GM19455 (cell line): ENCODE measurements at regions not wholly inside any gene's neighbourhood (a gene's known extent, or its start where the extent isn't known, plus 50 kb on each side); places are given as distances from the start of the nearest gene placed in this dataset.

Experiments
- ATAC-seq: cut with Tn5 transposase; IDR thresholded peaks from one replicate; pipeline ENCODE4 v1.9.1; 2021; ENCODE audit not compliant: unreplicated experiment

DNA sequence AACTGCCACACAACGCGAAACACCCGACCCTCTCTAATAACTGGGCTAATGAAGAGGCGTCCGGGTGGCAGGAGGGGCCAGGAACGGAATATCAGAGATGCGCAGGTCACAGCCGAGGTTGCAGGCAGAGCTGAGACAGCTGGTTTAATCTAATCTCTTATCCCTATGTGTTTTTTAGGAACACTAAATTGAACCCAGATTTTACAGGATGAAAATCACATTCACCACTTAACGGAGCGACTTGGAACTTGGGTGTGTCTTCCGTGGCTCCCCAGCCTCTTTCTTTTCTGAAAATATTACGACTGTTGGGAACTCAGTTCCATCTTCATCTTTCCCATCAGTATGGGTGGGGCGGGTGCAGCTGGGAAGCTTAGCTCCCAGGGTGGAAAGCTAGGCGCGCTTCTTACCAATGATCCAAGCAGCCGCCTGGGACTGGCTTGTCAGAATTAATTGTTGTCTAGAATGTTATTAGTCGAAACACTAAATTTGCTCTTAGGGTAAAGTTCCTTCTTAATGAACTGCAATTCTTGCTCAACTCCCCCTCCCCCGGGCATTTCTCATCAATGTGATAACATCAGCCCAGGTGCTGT is 92.5 kb downstream of the IRX2 start:
- no peak for ATAC-seq

DNA sequence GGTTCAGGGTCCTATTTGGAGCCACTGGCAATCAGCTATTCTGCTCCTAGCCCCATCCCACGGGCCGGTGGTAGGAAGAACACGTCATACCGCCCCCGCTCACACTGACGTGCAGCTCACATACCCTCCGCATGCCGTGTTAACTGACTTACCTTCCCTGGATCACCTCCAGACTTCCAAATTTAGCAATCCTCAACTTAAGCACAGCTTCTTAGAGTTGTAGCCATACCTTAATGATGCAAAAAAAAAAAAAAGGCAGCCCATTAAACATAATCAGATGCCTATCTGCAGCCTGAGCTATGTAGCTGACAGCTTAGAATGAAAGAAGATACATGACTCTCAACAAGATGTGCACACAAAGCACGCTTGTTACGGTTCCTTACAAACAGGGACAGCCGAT is 93.0 kb downstream of the IRX2 start:
- no peak for ATAC-seq

DNA sequence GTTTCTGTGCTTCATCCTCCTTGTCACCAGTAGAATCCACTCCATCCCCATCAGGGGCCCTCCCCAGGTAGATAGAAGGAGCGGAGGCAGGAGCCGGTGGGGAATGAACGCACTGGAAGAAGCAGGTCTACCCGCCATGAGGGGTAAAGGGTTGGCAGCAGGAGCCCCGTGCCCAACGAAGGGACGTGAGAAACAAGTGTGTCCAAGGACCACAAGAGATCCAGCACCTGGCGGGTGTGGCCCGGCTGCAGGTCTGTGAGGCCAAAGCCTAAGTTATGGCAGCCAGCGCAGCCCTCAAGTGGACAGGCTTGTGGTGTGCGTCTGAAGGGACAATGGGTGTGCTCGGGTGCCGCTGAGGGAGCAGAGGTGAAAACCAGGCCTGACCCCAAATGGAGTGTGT is 94.3 kb downstream of the IRX2 start:
- ATAC-seq = no peak

DNA sequence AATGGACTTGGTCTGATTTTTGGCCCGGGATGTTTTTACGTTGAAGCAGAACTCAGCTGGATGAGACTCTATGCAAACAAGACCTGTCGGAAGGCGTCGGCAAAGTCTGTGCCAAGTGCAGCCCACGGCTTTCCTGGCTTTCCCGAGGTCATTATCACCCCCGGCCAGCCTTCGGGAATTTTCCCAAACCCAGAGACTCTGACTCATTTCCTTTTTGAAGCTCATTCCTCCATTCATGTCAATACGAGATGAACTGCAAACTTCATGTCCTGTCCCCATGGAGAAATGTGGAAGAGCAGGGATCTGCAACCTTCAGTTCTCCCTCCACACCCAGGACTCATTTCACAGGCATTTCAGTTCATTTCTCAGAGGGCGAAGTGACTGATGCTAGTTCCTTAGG is 95.3 kb downstream of the IRX2 start:
- ATAC-seq = no peak

DNA sequence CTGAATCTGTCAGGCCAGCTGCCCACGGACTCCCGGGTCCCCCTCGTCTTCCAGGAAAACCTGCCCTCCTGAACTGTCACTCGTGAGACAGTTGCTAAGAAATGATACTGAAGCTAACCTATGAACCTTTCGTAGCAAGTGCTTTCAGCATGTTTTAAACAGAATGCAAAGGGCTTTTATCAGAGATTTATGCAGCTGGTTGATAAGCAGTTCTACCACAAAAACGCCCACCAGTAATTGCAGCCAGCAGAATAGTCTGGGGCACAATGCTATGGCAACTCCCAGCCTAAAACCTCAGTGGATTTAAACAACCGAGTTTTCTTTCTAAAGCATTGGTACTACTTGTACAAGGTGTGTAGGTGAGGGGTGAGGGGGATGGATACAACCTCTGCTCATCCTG is 97.5 kb downstream of the IRX2 start:
- no peak for ATAC-seq

DNA sequence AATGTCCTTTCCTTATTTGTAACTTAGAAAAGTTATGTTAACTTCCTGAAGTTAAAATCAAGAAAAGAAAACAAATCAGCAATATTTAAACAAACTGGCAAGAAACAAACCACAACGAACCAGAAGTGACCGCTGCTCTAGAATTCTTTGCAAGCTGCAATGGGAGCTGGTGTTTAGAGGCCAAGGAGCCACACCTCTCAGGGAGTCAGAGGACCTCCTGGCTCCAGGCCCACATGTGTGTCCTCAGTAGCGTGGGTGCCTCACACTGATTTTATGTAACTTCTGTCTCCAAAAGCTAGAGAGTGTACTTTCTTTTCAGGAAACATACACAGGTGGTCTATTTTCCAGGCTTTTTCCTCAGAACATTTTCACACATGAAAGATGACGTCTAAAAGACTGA is 100.4 kb downstream of the IRX2 start:
- ATAC-seq = no peak

DNA sequence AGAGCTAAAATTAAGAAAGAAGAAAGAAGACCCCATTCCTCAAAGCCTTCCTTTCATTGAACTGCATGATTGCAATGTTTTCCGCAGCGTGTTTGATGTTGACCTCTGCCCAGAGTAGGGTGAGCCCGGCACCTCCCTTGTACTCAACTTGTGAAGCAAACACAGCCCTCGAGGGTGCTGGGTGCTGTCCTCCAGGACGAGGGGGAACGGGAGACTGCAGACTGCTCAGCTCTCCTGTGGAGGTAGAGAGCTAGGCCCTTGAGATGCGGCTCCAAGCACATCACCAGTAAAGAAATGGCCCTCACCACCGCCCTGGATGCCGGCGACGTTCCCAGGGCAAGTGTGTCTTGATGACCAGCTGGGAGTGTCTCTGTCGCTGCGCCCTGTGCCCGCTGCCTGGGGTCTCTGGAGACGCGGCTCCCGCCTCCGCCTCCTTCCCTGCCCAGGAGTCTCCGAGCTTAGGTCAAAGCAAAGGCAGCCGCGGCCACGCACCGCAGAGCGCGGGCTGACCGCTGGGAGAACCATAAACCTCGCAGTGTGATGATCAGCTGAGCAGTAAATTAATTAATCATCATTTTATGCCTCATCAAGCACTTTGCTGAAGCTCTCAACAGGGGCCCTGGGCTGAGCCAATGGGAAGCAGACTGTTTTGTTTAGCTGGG is 108.7 kb downstream of the IRX2 start:
- no peak for ATAC-seq

DNA sequence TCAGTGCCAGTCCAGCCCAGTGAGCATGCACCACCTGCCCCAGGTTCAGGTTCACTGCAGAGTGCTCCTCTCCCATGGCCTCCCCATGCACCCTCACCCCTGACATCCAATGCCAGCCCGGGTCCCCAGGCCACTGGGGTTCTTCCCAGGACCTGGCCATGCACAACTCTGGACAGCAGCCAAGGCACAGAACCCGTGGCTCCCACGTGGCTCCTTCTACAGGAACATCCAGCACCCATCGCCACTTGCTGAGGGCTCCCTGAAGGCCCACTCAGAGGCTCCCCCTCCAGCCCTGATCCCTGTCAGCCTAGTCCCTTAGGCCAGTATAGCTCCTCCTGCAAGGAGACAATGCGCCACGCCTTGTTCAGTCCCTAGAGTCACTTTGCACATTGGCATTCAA is 110.8 kb downstream of the IRX2 start:
- no peak for ATAC-seq

DNA sequence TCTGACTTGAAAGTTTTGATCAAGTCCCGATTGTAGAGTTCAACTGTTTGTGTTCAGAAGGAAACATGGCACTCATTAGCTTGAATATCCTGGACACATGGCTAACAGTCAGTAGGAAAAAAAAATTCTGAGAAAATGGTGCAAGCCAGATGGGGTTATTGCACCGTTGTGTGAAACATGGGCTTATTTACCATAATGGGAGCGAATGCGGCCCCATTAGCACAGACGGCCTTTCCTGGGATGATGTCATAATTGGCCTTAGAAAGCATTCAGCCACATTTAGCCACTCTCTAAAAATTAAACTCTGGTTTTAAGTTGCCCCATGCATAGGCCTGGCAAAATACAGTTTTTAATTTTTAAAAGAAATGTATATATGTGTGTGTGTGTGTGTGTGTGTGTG is 112.1 kb downstream of the IRX2 start:
- no peak for ATAC-seq

DNA sequence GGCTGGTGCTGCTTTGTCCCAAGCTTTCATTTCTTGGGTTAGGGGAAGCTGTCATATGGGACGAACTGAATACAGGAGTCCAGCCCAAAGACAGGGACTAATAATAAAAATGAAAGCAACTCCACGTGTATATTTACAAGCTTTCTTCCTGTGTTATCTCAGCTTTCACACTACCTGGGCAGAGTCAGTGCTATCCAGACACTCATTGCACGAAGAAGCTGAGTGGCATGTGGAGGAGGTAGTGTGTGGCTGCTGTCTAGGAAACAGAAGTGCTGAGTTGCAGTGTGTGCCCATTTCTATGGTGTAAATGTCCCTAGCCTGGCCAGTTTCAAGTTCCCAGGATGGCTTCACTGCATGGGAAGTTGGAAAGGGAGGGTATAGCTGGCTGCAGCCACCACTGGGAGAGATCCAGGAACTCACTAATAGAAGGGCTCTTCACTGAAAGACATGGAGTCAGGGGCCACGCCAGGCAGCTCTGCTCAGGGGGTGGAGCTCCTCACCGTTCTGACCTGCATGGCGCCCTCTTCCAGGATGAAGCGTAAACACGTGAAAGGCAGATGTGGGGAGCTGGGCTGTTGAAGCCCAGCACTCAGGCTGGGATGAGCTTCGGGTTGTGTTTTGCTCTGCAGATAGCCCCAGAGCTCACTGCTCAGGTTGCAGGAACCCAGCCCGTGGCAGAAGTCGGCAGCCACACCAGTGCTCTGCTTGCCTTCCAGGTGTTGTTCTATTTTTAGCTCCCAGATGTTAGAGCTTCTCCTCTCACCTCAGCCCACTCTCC is 116.9 kb downstream of the IRX2 start:
- no peak for ATAC-seq

DNA sequence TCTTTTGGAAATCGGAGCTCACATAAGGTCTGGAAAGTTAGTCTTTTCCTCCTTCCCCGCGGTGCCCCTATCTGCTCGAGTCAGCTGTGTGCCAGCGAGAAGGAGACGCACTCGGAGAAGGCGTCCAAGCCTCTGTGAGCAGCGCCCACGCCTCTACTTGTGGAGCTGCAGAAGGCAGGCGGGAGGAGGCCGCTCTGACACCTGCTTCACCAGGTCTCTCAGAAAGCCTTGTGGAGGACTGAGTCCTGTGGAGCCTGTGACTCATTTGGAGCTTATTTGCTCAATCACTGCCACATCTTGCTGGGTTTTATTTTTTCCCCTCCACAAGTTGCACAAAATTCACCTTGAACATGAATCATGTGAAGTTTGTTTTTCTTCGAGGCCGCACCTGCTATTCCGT is 117.5 kb downstream of the IRX2 start:
- no peak for ATAC-seq

DNA sequence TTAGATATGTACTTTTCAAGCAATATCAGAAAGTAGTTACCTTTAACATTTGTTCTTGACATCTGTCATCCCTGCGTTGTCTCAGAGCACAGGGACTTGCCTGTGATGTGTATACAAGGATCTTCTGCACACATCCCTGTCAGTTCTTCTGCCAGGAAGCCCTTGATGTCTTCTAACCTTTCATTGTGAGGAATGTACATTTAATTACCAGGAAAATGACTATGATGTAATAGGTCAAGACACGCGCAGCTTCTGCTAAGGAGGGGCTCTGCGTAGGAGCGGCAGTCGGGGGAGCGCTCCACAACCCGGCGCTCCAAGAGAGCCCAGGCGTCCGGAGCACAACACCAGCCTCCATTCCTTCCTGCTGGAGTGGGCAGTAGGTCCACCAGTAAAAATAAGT is 119.7 kb downstream of the IRX2 start:
- ATAC-seq = no peak

DNA sequence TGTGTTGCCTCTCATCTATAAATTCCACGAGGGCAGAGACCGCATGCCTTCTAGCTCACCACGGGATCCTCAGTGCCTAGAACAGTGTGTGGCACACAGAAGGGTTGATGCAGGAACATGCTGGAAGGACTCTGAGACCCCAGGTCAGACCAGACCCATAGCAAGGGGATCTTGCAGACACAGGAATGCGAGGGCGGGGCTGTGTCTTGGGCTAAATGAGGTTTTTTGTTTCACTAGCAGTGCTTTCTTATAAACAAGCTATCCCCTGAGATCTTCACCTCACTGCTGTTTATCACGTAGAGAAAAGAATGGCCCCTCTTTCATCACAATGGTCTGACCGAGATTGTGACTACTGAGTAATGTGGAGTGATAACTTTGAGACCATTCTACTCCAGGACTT is 122.4 kb downstream of the IRX2 start:
- no peak for ATAC-seq

DNA sequence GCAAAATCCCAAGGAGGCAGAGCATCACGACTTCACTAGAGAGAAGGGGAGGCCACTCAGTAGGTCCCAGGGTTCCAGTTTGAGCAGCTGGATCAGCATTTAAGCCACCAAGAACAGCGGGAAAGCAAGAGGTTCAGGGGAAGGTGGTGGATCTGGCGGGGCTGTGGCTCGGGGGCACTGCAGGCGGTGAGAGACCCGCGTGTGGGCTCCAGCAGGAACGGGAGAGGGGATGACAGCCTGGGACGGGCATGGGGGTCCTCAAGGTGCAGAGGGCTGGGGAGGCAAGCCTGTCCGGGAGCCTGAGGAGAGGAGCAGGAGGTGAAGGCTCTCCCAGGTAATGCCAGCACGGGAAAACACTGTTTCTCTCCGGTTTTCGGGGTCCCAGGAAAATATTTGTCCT is 123.6 kb downstream of the IRX2 start:
- ATAC-seq = no peak

DNA sequence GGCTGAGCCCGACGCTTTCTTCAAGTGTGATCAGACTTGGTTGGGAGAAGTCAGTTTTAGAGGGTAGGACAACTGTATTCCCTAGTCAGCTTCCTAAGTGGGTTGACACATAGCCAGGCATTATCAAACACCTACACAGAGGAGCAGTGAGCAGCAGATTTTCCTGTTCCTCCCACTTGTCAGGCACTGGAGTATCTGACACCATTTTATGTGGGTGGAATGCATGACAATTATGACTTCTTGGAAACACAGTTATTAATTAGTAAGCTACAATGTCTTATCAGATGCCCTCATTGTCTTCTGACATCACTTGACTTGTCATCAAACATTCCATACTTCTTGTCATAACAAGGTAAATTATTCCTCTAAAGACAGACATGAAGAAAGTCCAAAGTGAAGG is 124.9 kb downstream of the IRX2 start:
- no peak for ATAC-seq

DNA sequence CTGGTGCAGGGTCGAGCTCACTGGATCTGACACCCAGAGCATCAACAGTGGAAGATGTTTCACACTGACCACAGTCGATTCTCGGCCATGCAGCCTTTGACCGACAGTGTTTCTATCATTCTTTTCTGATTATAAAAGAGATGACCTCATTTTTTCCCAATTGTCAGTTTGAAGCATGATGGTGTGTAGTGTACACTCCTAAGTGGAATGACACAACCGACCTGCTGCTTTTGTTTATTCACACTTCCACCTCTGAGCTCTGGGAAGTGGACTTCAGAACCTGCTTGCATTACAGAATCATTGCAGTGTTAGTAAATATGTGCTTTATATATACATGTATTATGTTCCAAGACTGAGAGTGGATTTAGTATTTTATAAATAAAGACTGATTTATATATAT is 128.6 kb downstream of the IRX2 start:
- no peak for ATAC-seq

DNA sequence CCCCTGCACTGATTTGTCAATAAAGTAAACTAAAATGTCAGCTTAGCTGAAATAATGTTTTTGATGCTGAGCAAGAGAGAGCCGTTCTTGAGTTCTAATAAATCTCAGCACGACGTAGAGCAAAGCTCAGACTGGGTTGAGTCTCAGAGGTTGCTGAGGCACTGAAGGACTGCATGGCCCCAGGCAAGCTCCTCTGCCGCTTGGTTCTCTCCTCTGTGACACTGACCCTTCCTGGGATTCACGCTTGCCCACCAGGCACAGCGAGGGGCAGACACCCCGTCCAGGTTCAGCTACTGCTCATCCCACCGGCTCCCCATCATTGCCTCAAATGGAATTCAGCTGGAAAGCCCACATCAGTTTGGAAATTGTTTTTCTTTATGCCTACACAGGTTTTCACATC is 129.8 kb downstream of the IRX2 start:
- ATAC-seq = no peak

DNA sequence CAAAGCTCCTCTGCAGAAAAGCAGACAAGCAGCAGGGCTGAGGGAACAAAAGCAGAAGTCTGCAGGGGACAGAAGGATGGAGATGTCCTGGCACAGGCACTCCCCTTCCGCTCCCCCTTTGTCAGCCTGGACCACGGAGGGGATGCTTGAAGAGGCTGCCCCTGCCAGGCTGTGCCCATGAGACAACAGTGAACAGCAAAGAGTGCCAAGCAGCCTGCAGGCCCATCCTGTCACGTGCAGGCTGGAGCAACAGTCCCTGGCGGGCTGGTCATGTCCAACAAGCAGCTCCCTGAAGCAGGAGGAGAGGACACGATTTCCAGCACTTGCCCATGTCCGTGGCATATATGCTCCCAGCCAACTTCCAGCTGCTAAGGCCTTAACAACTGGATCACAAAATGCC is 132.3 kb downstream of the IRX2 start:
- ATAC-seq = no peak

DNA sequence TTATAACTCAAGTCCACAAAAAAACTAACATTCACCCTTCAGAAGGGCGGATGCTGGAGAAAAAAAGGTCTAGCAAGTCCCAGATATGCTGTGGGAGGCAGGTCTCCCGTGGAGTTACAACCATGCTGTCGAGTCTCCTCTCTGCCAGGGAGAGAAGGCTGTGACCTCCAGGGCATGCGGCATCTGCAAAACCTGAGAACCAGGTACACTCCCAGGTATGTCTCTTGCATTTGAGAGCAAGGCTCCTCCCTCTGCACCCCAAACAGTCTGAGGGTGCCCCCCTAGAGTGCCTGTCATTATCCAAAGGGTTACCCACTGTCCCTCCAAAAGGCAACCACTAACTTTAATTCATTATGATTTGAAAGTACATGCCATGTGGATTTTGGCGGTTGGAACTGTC is 134.0 kb downstream of the IRX2 start:
- ATAC-seq = no peak

DNA sequence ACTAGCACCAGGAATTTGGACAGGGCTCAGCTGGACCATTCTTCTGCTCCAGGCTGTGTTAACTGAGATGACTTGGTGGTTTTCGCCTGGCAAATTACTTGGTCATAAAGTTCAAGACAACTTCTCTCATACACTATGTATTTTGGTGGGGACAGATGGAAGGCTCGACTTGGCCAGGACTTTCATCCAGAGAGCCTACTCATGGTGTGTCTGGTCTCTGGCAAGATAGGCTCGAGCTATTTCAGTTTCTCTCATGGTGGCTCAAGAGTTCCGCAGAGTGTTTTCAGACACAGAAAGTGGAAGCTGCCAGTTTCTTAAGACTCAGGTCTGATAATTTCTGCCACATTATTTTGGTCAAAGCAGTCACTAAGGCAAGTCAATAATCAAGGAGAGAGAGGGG is 135.6 kb downstream of the IRX2 start:
- ATAC-seq = no peak

DNA sequence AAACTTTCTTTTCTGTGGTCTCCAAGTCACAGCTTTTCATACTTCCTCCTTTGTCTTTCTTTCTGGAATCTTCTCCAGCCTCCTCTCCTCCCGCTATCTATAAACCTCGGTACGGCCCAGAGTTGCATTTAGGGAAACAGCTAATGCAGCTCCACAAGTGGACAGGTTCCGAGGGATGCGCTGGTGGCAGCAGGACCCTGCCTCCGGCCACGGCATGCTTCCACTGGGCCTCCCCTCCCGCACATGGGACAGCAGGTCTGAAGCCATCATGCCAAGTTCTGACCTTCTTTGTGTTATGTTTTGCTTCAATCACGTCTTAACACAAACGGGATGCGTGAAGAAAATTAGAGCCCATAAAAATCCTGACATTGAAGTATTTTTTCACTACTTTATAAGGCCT is 136.9 kb downstream of the IRX2 start:
- no peak for ATAC-seq

DNA sequence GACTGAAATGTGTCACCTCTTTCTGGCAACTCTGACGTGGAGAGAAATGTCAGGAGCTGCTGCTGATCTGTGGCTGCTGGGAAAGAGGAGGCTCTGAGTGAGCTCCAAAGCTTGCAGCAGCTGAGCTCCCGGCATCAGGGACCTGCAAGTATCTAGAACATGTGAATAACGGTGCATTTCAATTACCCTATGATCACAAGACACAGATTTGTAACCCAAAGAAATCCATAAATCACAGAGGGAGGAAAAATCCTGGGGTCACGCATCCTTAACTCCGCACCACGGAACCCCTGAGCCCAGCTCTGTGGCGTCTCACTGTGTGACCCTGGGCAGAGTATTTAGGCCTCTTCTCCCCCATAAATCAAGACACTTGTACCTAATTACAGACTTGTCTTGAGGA is 139.8 kb downstream of the IRX2 start:
- no peak for ATAC-seq

DNA sequence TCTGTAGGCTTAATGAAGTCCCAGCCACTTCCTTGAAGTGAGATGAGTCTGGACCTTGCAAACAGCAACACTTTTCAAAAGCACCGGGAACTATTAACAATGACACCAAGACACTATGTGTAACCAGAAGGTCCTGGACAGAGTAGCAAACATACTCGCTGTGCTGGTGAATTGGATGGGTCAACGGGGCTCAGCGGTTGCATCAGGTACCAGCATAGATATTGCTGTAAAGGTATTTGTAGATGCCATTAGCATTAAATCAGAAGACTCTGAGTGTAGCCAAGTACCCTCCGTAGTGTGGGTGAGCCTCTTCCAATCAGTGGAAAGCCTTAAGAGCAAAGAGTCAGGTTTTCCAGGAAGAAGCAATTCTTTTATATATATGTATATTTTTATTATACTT is 140.5 kb downstream of the IRX2 start:
- ATAC-seq = no peak
